K562 (cell line): ENCODE measurements at regions not wholly inside any gene's neighbourhood (a gene's known extent, or its start where the extent isn't known, plus 50 kb on each side); places are given as distances from the start of the nearest gene placed in this dataset.

Experiments
- ATAC-seq: fragments of 200-7000 bp; cut with Tn5 transposase; 3 replicates; pipeline ENCODE4 v1.9.1; 2020; ENCODE audit warnings: moderate library complexity
- BruUV-seq: library from RNA; stranded (reverse); fragments of 400-500 nt; replicated peaks from 2 replicates; lab custom pipeline; 2021; lab: Mats Ljungman, UMichigan
- CTCF ChIA-PET: fragments of 300-600 bp; formaldehyde crosslinking; extraction: SDS; loops from one replicate; lab custom pipeline; 2021; ENCODE audit warnings: low intra/inter-chr PET ratio; lab: Yijun Ruan, JAX
- POLR2A ChIA-PET: fragments of 300-600, 350-650 bp; sonication (Branson Sonifier 250); formaldehyde crosslinking; extraction: SDS; loops from one replicate; lab custom pipeline; 2021; ENCODE audit warnings: antibody characterized with exemption, inconsistent platforms; lab: Yijun Ruan, JAX
- DNase-seq, 4 experiments: peaks; one replicate each; pipeline versions ENCODE4 v3.0.0 to v3.0.0-alpha.2; 2011 to 2018; ENCODE audit warnings: low spot score in 3 of 4, mixed read lengths in 3 of 4; ENCODE audit errors: extremely low read depth in 1 of 4
- FAIRE-seq: peaks from 2 replicates; lab custom pipeline; 2011; peaks lifted over from hg19 to GRCh38; lab: Jason Lieb, UNC
- H2AFZ ChIP-seq: 2 replicates; pipeline ENCODE4 v1.6.0; 2011; ENCODE audit warnings: low read depth, low read length, control low read depth, inconsistent platforms
- H3K27ac ChIP-seq: fragments of 200-600 bp; 3 replicates; pipeline ENCODE4 v1.8.0; 2011; ENCODE audit warnings: low read depth, mild to moderate bottlenecking, control low read depth, inconsistent platforms, low read length, moderate library complexity, mixed read lengths; ENCODE audit errors: extremely low read depth
- H3K27me3 ChIP-seq, 2 experiments: fragments of 300-600 bp in 1 of 2; 2 replicates in 1 of 2; 3 replicates in 1 of 2; pipeline versions ENCODE4 v1.6.0 to v1.8.0; 2011; ENCODE audit warnings: inconsistent platforms in 2 of 2, low read length in 2 of 2, mild to moderate bottlenecking in 1 of 2, mixed read lengths in 1 of 2, moderate library complexity in 1 of 2; ENCODE audit not compliant: control insufficient read depth in 2 of 2, insufficient read depth in 2 of 2
- H3K36me3 ChIP-seq: fragments of 300-600 bp; 3 replicates; pipeline ENCODE4 v1.8.0; 2011; ENCODE audit warnings: mild to moderate bottlenecking, low read length, inconsistent platforms; ENCODE audit not compliant: control insufficient read depth, insufficient read depth
- H3K4me1 ChIP-seq, 2 experiments: fragments of 200-600 bp in 1 of 2; replicated peaks in 1 of 2; 2 replicates in 1 of 2; 3 replicates in 1 of 2; pipeline versions ENCODE4 v1.5.1 to v1.8.0; 2011; ENCODE audit warnings: inconsistent platforms in 2 of 2, low read length in 2 of 2, mild to moderate bottlenecking in 1 of 2, mixed read lengths in 1 of 2, moderate library complexity in 1 of 2; ENCODE audit not compliant: control insufficient read depth in 2 of 2, insufficient read depth in 2 of 2
- H3K4me2 ChIP-seq: 2 replicates; pipeline ENCODE4 v1.6.1; 2011; ENCODE audit warnings: low read length, control low read depth, inconsistent platforms, mixed read lengths; ENCODE audit not compliant: insufficient read depth
- H3K4me3 ChIP-seq: fragments of 200-600 bp; sonication (generic), shearing (Covaris generic); 2 replicates; pipeline ENCODE4 v1.5.1; 2016; ENCODE audit warnings: control low read depth, inconsistent platforms
- H3K79me2 ChIP-seq: fragments of 200-600 bp; 3 replicates; pipeline ENCODE4 v1.8.0; 2011; ENCODE audit warnings: low read length, inconsistent platforms; ENCODE audit not compliant: control insufficient read depth, insufficient read depth
- H3K9ac ChIP-seq, 2 experiments: 2 replicates each; pipeline versions ENCODE4 v1.6.0 to v1.6.1; 2011; ENCODE audit warnings: low read depth in 2 of 2, low read length in 2 of 2, control low read depth in 1 of 2, inconsistent platforms in 1 of 2, mild to moderate bottlenecking in 1 of 2, mixed read lengths in 1 of 2; ENCODE audit not compliant: insufficient read depth in 1 of 2
- H3K9me1 ChIP-seq: one replicate; pipeline ENCODE4 v1.6.0; 2011; ENCODE audit warnings: inconsistent platforms, mild to moderate bottlenecking, low read length, moderate library complexity; ENCODE audit not compliant: control insufficient read depth, insufficient read depth
- H3K9me3 ChIP-seq: replicated peaks from 2 replicates; pipeline ENCODE4 v1.5.1; 2011; ENCODE audit warnings: low read depth, low read length, inconsistent platforms; ENCODE audit not compliant: control insufficient read depth, insufficient read depth
- H4K20me1 ChIP-seq: replicated peaks from 2 replicates; pipeline ENCODE4 v1.6.1; 2011; ENCODE audit warnings: low read length, inconsistent platforms, mixed read lengths; ENCODE audit not compliant: control insufficient read depth, insufficient read depth
- EP300 ChIP-seq: IDR thresholded peaks from 2 replicates; pipeline ENCODE4 v1.6.1; 2012; ENCODE audit warnings: low read length, improper control_type of control experiment
- MCM7 ChIP-seq, 2 experiments: fragments of 450-650 bp; IDR thresholded peaks; 2 replicates each; pipeline ENCODE4 v1.6.1; 2016 to 2018
- MYBL2 ChIP-seq, 2 experiments: fragments of 450-650 bp in 1 of 2; sonication (generic) in 1 of 2; formaldehyde crosslinking in 1 of 2; IDR thresholded peaks; 2 replicates each; pipeline versions ENCODE4 v1.6.1 to v1.8.1; 2017 to 2022; ENCODE audit warnings: borderline replicate concordance in 1 of 2, inconsistent platforms in 1 of 2, low read depth in 1 of 2, mild to moderate bottlenecking in 1 of 2, missing genetic modification reagents in 1 of 2, moderate library complexity in 1 of 2
- RBM25 ChIP-seq: fragments of 200-400 bp; formaldehyde crosslinking; IDR thresholded peaks from 2 replicates; pipeline ENCODE4 v1.6.1; 2018; ENCODE audit warnings: low read length, low read depth, moderate library complexity; ENCODE audit not compliant: severe bottlenecking
- XRCC5 ChIP-seq: fragments of 200-400 bp; formaldehyde crosslinking; IDR thresholded peaks from 2 replicates; pipeline ENCODE4 v1.6.1; 2017; ENCODE audit warnings: low read depth, mild to moderate bottlenecking, low read length
- ZNF324 ChIP-seq: fragments of 250-450 bp; sonication (Bioruptor Pico); IDR thresholded peaks from 2 replicates; pipeline ENCODE4 v1.4.0; 2020; ENCODE audit warnings: mild to moderate bottlenecking
- ZNF384 ChIP-seq: IDR thresholded peaks from 2 replicates; pipeline ENCODE4 v1.6.1; 2012; ENCODE audit warnings: low read depth, low read length, improper control_type of control experiment
- ZNF507 ChIP-seq: conservative IDR thresholded peaks from 2 replicates; pipeline ENCODE4 v1.6.1; 2017; ENCODE audit warnings: missing genetic modification characterization, missing compliant biosample characterization
- WGBS: fragments of 100-300 bp; shearing (Covaris generic); methylation state at CpG from one replicate; pipeline ENCODE4 v1.1.6; 2016; ENCODE audit warnings: low coverage, mixed read lengths; ENCODE audit not compliant: insufficient coverage; ENCODE audit errors: missing lambda C conversion rate; 5-methylcytosine and 5-hydroxymethylcytosine counted together
- in situ Hi-C: fragments of 300-500 bp; cut with MboI; formaldehyde crosslinking; loops from 4 replicates; pipeline ENCODE4 v1.15.0; 2018; ENCODE audit warnings: inconsistent platforms, mixed read lengths
- intact Hi-C: fragments of 100-400 bp; cut with micrococcal nuclease; formaldehyde crosslinking; loops from 2 replicates; pipeline ENCODE4 v1.14.2; 2022
- TF ChIP-seq, protein P1 (sequence below): sonication (generic); formaldehyde crosslinking; IDR thresholded peaks from 2 replicates; pipeline ENCODE4 v1.8.1; 2023; ENCODE audit warnings: mild to moderate bottlenecking, missing genetic modification reagents
- TF ChIP-seq, protein P2 (sequence below): fragments of 200-400 bp; formaldehyde crosslinking; IDR thresholded peaks from 2 replicates; pipeline ENCODE4 v1.6.1; 2017; ENCODE audit warnings: mild to moderate bottlenecking, low read depth, low read length, moderate library complexity
- TF ChIP-seq, protein P3 (sequence below): fragments of 450-650 bp; formaldehyde crosslinking; IDR thresholded peaks from 2 replicates; pipeline ENCODE4 v1.4.0; 2022; ENCODE audit warnings: mild to moderate bottlenecking, moderate library complexity

DNA sequence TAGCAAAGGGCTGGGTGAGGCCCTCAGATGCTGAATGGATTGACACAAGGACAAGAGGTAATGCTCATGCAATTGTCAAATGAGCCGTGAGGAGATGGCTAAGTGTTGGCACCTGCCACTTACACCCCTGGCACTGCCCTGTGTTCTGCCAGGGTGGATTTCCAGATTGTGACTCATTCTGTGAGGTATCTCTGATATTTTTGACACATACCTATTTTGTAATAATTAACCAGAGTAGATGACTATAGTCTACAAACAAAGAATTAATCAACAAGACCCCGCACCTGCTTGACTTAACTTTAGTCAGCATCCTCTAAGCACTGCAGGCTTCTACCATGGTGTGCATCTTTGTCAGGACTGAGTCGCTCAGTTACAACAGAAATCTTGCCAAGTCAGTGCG lies 200.8 kb downstream of the DIRAS2 start:
- Histone ChIP-seq H3K4me3 (no peak overlapping the region), H3K9me3 (no peaks in the 10 kb centered on the region), H3K79me2 (no peaks in the 10 kb centered on the region), H3K27ac (no peak overlapping the region), H3K4me1 (no peaks in the 10 kb centered on the region), H3K4me2 (no peak overlapping the region), H3K27me3 (no peaks in the 10 kb centered on the region), H3K9me1 (no peaks in the 10 kb centered on the region), H2AFZ (no peak overlapping the region), H3K9ac (no peak overlapping the region), H3K36me3 (no peaks in the 10 kb centered on the region), H4K20me1 (no peaks in the 10 kb centered on the region)
- ChIA-PET CTCF (no interaction called here), POLR2A (no interaction called here)
- no TSS peak for BruUV-seq
- TF ChIP-seq, protein P1, sequence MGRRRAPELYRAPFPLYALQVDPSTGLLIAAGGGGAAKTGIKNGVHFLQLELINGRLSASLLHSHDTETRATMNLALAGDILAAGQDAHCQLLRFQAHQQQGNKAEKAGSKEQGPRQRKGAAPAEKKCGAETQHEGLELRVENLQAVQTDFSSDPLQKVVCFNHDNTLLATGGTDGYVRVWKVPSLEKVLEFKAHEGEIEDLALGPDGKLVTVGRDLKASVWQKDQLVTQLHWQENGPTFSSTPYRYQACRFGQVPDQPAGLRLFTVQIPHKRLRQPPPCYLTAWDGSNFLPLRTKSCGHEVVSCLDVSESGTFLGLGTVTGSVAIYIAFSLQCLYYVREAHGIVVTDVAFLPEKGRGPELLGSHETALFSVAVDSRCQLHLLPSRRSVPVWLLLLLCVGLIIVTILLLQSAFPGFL (CRISPR knock-in tag) = no peak
- TF ChIP-seq XRCC5 (no peak), MYBL2 (IDR thresholded peaks at IDR 0.05; ENCODE audit: low read depth) (no peak), MYBL2 (CRISPR knock-in tag; IDR thresholded peaks at IDR 0.05; ENCODE audit: borderline replicate concordance) (no peak), ZNF324 (CRISPR knock-in tag) (no peak)
- ATAC-seq (no peak), FAIRE-seq (no peak), DNase-seq (no peak)
- WGBS = 0% methylated on average over 3 of the region's 4 CpGs
- in situ Hi-C loops (no loop called here), intact Hi-C loops (no loop called here)

DNA sequence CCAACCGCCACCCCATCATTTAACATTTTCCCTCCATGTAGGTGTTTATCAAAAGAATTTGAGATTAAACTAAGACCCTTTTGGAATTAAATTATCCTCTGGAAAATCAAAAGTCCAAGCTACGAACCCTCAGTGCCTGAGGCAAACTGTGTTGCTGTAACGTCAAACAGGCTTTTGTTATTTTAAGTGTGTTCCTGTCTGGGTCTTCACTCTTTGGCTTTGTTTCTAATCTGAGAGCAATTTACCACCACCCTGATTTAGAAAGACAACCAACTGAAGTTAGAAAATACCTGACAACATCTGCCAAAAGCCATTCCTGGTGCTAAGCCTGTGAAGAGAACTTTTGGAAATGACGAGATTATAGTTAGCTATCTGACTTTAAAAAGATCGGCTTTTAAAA lies 199.9 kb downstream of the DIRAS2 start:
- no peaks in the 10 kb centered on the region for H3K79me2 ChIP-seq
- H3K27me3 ChIP-seq = no peaks in the 10 kb centered on the region
- H3K9ac ChIP-seq = no peak overlapping the region
- no peaks in the 10 kb centered on the region for H3K36me3 ChIP-seq
- H3K4me2 ChIP-seq = no peak overlapping the region
- no peaks in the 10 kb centered on the region for H3K4me1 ChIP-seq
- ATAC-seq (no peak), FAIRE-seq (no peak), DNase-seq (no peak)
- H3K9me3 ChIP-seq = no peaks in the 10 kb centered on the region
- 6% methylated on average over 4 of the region's 5 CpGs for WGBS
- no peaks in the 10 kb centered on the region for H3K9me1 ChIP-seq
- no TSS peak for BruUV-seq
- no peak overlapping the region for H3K27ac ChIP-seq
- H3K4me3 ChIP-seq = no peak overlapping the region
- in situ Hi-C loops = no loop called here
- H4K20me1 ChIP-seq = no peaks in the 10 kb centered on the region
- no peak overlapping the region for H2AFZ ChIP-seq
- ChIA-PET CTCF (no interaction called here), POLR2A (interaction anchor here (1.2 kb wide), 1 partner anchor 24 kb away, joined by 3 read pairs; no protein-coding TSS in a partner anchor)
- intact Hi-C loops = no loop called here
- TF ChIP-seq MCM7 (IDR thresholded peaks at IDR 0.05) (no peak), RBM25 (no peak), ZNF507 (tag) (no peak), EP300 (no peak), ZNF384 (no peak)
- TF ChIP-seq, protein P2, sequence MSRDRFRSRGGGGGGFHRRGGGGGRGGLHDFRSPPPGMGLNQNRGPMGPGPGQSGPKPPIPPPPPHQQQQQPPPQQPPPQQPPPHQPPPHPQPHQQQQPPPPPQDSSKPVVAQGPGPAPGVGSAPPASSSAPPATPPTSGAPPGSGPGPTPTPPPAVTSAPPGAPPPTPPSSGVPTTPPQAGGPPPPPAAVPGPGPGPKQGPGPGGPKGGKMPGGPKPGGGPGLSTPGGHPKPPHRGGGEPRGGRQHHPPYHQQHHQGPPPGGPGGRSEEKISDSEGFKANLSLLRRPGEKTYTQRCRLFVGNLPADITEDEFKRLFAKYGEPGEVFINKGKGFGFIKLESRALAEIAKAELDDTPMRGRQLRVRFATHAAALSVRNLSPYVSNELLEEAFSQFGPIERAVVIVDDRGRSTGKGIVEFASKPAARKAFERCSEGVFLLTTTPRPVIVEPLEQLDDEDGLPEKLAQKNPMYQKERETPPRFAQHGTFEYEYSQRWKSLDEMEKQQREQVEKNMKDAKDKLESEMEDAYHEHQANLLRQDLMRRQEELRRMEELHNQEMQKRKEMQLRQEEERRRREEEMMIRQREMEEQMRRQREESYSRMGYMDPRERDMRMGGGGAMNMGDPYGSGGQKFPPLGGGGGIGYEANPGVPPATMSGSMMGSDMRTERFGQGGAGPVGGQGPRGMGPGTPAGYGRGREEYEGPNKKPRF = no peak
- TF ChIP-seq, protein P3, sequence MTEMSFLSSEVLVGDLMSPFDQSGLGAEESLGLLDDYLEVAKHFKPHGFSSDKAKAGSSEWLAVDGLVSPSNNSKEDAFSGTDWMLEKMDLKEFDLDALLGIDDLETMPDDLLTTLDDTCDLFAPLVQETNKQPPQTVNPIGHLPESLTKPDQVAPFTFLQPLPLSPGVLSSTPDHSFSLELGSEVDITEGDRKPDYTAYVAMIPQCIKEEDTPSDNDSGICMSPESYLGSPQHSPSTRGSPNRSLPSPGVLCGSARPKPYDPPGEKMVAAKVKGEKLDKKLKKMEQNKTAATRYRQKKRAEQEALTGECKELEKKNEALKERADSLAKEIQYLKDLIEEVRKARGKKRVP (CRISPR knock-in tag) = no peak
